HG03521 (cell line): ENCODE measurements at regions not wholly inside any gene's neighbourhood (a gene's known extent, or its start where the extent isn't known, plus 50 kb on each side); places are given as distances from the start of the nearest gene placed in this dataset.

Experiments used
- ATAC-seq: cut with Tn5 transposase; IDR thresholded peaks from one replicate; pipeline ENCODE4 v1.9.1; 2021; ENCODE audit warnings: mild to moderate bottlenecking, moderate library complexity; ENCODE audit not compliant: unreplicated experiment

DNA sequence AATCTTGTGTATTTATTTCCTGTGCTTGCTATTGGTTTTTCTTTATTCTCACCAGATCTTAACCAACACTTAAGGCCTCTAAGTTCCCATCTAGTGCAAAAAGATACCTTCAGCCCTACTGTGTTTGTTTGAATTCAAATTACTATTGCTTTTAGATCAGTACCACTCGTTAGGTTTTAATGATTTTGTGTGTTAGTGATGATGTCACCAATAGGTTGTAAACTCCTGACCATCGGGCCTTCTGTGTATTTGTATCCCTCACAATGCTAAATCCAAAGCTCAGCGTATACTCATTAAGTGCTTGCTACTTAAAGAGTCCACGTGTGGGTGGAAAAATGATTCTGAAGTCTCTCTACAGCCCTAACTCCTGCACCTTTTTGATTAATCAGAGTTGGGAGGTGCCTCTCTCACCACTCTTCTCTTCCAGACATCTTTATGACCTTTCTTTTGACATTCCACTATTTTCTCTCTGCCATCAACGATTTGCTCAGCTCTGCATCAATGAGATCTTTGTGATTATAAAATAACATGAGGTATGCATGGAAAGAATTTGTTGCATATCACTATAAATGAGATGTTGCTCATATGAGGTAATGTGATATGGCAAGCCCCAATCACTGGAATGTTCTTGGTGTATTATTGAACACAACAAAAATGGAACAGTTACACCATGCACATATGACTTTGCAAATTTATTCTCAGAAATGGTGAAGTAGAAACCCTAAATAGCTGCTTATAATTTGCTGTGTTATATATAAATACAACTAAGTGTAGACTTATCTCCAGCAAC lies 55.1 kb upstream of the LAMA2 start:
- ATAC-seq = no peak

GRCh38 chr6:128826606-128827005 lies 56.3 kb upstream of the LAMA2 start:
- no peak for ATAC-seq

DNA sequence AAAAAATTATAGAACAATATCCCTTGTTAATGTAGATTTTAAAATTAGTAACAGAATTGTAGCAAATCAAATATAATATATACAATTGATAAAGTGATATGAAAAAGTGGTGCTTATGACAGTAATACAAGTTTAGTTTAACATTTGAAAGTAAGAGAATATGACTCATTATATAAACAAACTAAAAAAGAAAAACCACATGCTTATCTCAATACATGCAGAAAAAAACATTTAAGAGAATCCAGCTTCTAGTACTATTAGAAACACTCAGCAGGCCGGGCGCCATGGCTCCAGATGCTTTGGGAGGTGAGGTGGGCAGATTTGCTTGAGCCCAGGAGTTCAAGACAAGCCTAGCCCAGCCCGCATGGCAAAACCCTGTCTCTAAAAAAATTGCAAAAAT lies 60.7 kb upstream of the LAMA2 start:
- ATAC-seq = no peak

DNA sequence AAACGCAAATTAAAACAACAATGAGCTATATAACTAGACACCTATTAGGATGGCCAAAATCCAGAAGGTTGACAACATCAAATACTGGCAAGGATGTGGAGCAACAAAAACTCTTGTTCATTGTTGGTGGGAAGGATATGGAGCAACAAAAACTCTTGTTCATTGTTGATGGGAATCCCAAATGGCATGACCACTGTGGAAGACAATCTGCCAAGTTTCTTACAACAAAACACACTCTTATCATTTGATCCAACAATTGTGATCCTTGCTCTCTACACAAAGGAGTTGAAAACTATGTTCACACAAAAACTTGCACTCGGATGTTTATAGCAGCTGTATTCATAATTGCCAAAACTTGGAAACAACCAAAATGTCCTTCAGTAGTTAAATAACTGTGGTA lies 61.8 kb upstream of the LAMA2 start:
- ATAC-seq = no peak

GRCh38 chr6:128808856-128809255 lies 74.1 kb upstream of the LAMA2 start:
- no peak for ATAC-seq

GRCh38 chr6:128807577-128807976 lies 75.4 kb upstream of the LAMA2 start:
- ATAC-seq = no peak

DNA sequence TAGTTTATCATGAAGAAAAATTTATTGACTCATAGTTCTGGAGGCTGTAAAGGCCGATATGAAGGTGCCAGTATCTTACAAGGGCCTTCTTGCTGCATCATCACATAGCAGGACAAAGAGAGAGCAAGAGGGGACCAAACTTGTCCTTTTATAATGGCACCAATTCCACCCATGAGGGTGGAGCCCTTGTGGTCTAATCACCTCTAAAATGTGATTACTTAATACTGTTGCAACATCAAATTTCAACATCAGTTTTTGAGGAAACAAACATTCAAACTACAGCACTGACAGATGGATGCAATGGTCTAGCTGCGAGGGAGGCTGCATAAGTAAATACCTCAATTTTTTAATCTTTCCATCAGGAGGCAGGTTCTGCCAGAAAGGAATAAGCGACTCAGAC lies 76.7 kb upstream of the LAMA2 start:
- no peak for ATAC-seq

- ATAC-seq = no peak
Measured at GRCh38 chr6:128803911-128804310, 79.0 kb upstream of the LAMA2 start.

DNA sequence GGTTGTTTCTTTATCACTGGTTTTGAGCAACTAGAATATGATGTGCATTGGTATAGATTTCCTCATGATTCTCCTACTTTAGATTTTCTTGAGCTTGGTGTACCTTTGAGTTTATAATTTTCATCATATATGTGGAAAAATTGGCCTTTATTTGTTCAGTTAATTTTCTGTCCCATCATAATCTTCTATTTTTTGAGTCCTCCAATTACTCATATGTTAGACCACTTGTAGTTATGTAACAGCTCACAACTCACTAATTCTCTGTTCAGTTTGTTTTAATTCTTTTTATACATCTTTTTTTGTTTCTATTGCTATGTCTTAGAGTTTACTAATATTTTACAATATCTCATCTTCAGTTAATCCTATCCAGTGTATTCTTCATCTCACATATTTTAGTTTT lies 81.3 kb upstream of the LAMA2 start:
- no peak for ATAC-seq

GRCh38 chr6:128784266-128784665 lies 98.7 kb upstream of the LAMA2 start:
- no peak for ATAC-seq

GRCh38 chr6:128768187-128768586 lies 114.8 kb upstream of the LAMA2 start:
- ATAC-seq = no peak

DNA sequence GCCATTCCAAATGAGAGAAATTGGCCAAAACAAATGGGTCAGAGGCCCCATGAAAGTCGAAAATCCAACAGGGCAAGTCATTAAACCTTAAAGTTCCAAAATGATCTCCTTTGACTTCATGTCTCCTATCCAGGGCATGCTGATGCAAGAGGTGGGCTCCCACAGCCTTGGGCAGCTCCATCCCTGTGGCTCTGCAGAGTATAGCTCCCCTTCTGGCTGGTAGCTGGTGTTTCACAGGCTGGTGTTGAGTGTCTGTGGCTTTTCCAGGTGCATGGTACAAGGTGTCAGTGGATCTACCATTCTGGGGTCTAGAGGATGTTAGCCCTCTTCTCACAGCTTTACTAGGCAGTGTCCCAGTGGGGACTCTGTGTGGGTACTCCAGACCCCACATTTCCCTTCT lies 115.2 kb upstream of the LAMA2 start:
- no peak for ATAC-seq

- no peak for ATAC-seq
Measured at GRCh38 chr6:128767150-128767549, 115.8 kb upstream of the LAMA2 start.

GRCh38 chr6:128763599-128764300 lies 119.2 kb upstream of the LAMA2 start:
- no peak for ATAC-seq

- no peak for ATAC-seq
Measured at GRCh38 chr6:128759901-128760300, 123.0 kb upstream of the LAMA2 start.

GRCh38 chr6:128759447-128759846 lies 123.5 kb upstream of the LAMA2 start:
- ATAC-seq = no peak

DNA sequence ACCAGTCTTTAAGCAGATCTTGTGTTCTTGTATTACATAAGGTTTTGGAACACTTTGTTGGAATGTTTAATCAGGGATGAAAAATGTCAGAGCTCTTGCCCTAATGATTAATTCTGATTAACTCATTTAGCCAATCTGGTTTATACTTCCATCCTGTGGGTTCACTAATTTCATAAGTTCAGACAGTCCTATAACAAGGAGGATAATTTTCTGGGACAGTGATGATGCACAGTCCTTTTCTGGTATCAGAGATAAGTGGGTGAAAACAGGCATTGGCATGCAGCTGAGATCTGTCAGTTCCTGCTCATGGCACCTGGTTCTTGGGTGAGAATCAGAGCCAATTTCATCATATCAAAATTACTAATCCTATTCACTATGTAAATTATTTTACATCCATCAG lies 125.0 kb upstream of the LAMA2 start:
- ATAC-seq = no peak

GRCh38 chr6:128754658-128755256 lies 128.2 kb upstream of the LAMA2 start:
- peak; percentile 99 for ATAC-seq

- ATAC-seq = no peak
Measured at GRCh38 chr6:128743974-128744765, 138.8 kb upstream of the LAMA2 start.

- ATAC-seq = no peak
Measured at GRCh38 chr6:128742900-128743299, 140.0 kb upstream of the LAMA2 start.

DNA sequence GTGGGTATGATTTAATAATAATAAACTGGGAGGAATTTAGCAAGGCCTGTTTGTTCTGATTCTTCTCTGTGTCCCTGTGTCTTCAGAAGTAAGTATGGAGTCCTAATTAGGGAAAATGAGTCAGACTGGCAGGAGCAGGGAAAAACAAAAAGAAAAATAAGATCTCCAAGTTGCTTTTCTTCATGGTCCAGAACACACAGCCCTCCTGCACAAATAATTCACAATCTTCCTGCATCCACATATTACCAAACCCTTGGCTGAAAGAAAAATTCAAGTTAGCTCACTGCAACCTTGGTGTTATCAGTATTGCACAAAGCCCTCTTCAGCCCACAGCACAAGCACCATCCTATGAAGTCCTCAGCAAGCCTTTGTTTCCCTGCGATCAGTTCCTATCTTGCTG lies 142.0 kb upstream of the LAMA2 start:
- ATAC-seq = no peak
